ENCODE measurements at regions not wholly inside any gene's neighbourhood (a gene's known extent, or its start where the extent isn't known, plus 50 kb on each side); places are given as distances from the start of the nearest gene placed in this dataset.
"Not testable (repeated sequence)": the region's sequence is repeated elsewhere in the genome, so short reads cannot be mapped to it uniquely, and the experiment has no call there.

DNA sequence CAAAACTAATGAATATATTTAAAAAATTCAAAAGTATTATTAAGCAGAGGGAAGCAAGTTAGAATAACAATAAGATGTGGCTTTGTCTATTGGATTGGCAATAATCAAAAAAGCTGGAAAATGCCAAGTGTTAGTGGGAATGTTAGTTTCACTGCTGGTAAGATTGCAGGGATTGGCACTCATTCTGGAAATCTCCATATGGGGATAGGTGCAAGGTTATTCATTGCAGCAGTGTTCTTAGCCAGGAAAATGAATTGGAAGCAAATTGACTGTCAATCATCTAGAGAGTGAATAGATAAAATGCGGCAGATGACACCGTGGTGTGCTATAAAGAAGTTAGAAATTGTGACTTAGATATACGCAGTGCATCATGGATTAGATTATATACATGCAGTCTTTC, 1615.5 kb upstream of the PCDH7 start:
- TF ChIP-seq, protein P1, sequence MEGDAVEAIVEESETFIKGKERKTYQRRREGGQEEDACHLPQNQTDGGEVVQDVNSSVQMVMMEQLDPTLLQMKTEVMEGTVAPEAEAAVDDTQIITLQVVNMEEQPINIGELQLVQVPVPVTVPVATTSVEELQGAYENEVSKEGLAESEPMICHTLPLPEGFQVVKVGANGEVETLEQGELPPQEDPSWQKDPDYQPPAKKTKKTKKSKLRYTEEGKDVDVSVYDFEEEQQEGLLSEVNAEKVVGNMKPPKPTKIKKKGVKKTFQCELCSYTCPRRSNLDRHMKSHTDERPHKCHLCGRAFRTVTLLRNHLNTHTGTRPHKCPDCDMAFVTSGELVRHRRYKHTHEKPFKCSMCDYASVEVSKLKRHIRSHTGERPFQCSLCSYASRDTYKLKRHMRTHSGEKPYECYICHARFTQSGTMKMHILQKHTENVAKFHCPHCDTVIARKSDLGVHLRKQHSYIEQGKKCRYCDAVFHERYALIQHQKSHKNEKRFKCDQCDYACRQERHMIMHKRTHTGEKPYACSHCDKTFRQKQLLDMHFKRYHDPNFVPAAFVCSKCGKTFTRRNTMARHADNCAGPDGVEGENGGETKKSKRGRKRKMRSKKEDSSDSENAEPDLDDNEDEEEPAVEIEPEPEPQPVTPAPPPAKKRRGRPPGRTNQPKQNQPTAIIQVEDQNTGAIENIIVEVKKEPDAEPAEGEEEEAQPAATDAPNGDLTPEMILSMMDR (IDR thresholded peaks at IDR 0.05; ENCODE audit: borderline replicate concordance, extremely low read depth, insufficient read depth), result no peak
- intact Hi-C loops (cut with DNase I), result no loop called here
- FAIRE-seq (no peak), DNase-seq (no peak)
- no peak overlapping the region for H3K27ac ChIP-seq (ENCODE audit: low read depth in 2 of 2, low read length in 2 of 2)
- H3K4me3 ChIP-seq (ENCODE audit: low read length in 3 of 3), result no peak overlapping the region
- H3K4me1 ChIP-seq (ENCODE audit: control insufficient read depth in 2 of 3, insufficient read depth in 2 of 3, low read depth in 1 of 3, low read length in 3 of 3), result no peaks in the 10 kb centered on the region
- no peaks in the 10 kb centered on the region for H3K36me3 ChIP-seq (ENCODE audit: control insufficient read depth in 2 of 3, insufficient read depth in 3 of 3, low read length in 3 of 3)
- H3K9me3 ChIP-seq (ENCODE audit: control insufficient read depth in 2 of 3, insufficient read depth in 1 of 3, low read length in 3 of 3), result no peaks in the 10 kb centered on the region
- H3K27me3 ChIP-seq (ENCODE audit: control insufficient read depth, insufficient read depth, low read length), result no peaks in the 10 kb centered on the region
- no peak overlapping the region for H3K9ac ChIP-seq (ENCODE audit: low read length in 3 of 3)

GRCh38 chr4:29113960-29114359, 1606.2 kb upstream of the PCDH7 start:
- Histone ChIP-seq H3K36me3 (ENCODE audit: control insufficient read depth in 2 of 3, insufficient read depth in 3 of 3, low read length in 3 of 3) (no peaks in the 10 kb centered on the region), H3K9ac (ENCODE audit: low read length in 3 of 3) (no peak overlapping the region), H3K9me3 (ENCODE audit: control insufficient read depth in 2 of 3, insufficient read depth in 1 of 3, low read length in 3 of 3) (no peaks in the 10 kb centered on the region), H3K27ac (ENCODE audit: low read depth in 2 of 2, low read length in 2 of 2) (no peak overlapping the region), H3K27me3 (ENCODE audit: control insufficient read depth, insufficient read depth, low read length) (no peaks in the 10 kb centered on the region), H3K4me1 (ENCODE audit: control insufficient read depth in 2 of 3, insufficient read depth in 2 of 3, low read depth in 1 of 3, low read length in 3 of 3) (no peaks in the 10 kb centered on the region), H3K4me3 (ENCODE audit: low read length in 3 of 3) (no peak overlapping the region)
- intact Hi-C loops (cut with DNase I), result no loop called here
- TF ChIP-seq, protein P1 (IDR thresholded peaks at IDR 0.05; ENCODE audit: borderline replicate concordance, extremely low read depth, insufficient read depth), result no peak
- DNase-seq (no peak), FAIRE-seq (no peak)

- H3K9me3 ChIP-seq (ENCODE audit: control insufficient read depth in 2 of 3, insufficient read depth in 1 of 3, low read length in 3 of 3); H3K4me3 ChIP-seq (ENCODE audit: low read length in 3 of 3); H3K36me3 ChIP-seq (ENCODE audit: control insufficient read depth in 2 of 3, insufficient read depth in 3 of 3, low read length in 3 of 3); FAIRE-seq; H3K27ac ChIP-seq (ENCODE audit: low read depth in 2 of 2, low read length in 2 of 2); H3K9ac ChIP-seq (ENCODE audit: low read length in 3 of 3); H3K4me1 ChIP-seq (ENCODE audit: control insufficient read depth in 2 of 3, insufficient read depth in 2 of 3, low read depth in 1 of 3, low read length in 3 of 3); H3K27me3 ChIP-seq (ENCODE audit: control insufficient read depth, insufficient read depth, low read length); intact Hi-C loops (cut with DNase I): not testable (repeated sequence)
- peak in 1 of 5 donors; percentile 65 for DNase-seq
Observed at GRCh38 chr4:29117231-29117722, 1602.9 kb upstream of the PCDH7 start.

DNA sequence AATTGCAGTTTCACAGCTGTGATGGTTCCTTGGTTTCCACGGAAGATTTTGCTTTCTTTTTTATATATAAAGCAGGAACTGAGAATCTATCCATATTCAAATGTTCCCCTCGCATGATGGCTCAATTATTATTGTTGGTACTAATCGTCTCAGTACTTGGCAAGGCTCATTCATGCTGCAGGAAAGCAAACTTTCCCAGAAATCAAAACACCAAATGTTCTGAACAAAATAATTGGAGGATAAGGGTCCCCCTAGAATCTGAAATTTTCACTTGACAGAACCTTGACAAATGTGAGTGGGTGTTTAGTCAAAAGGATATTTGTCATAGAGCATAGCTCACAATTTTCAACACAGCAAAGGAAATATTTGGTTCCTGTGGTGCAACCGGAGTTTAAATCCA, 1598.6 kb upstream of the PCDH7 start:
- no peak overlapping the region for H3K9ac ChIP-seq (ENCODE audit: low read length in 3 of 3)
- no peaks in the 10 kb centered on the region for H3K9me3 ChIP-seq (ENCODE audit: control insufficient read depth in 2 of 3, insufficient read depth in 1 of 3, low read length in 3 of 3)
- intact Hi-C loops (cut with DNase I), result no loop called here
- H3K27ac ChIP-seq (ENCODE audit: low read depth in 2 of 2, low read length in 2 of 2), result no peak overlapping the region
- no peak overlapping the region for H3K4me3 ChIP-seq (ENCODE audit: low read length in 3 of 3)
- no peaks in the 10 kb centered on the region for H3K36me3 ChIP-seq (ENCODE audit: control insufficient read depth in 2 of 3, insufficient read depth in 3 of 3, low read length in 3 of 3)
- H3K4me1 ChIP-seq (ENCODE audit: control insufficient read depth in 2 of 3, insufficient read depth in 2 of 3, low read depth in 1 of 3, low read length in 3 of 3), result no peaks in the 10 kb centered on the region
- FAIRE-seq, result no peak
- no peaks in the 10 kb centered on the region for H3K27me3 ChIP-seq (ENCODE audit: control insufficient read depth, insufficient read depth, low read length)
- TF ChIP-seq, protein P1 (IDR thresholded peaks at IDR 0.05; ENCODE audit: borderline replicate concordance, extremely low read depth, insufficient read depth), result no peak
- DNase-seq, result no peak
